Spleen (tissue), 7 donors: ENCODE measurements at regions not wholly inside any gene's neighbourhood (a gene's known extent, or its start where the extent isn't known, plus 50 kb on each side); places are given as distances from the start of the nearest gene placed in this dataset.

ENCODE experiments used
- CTCF ChIP-seq, 11 experiments: fragments of 200-600 bp in 7 of 11; fragments of 450-650 bp in 4 of 11; sonication (generic) in 4 of 11; IDR thresholded peaks in 8 of 11; conservative IDR thresholded peaks in 3 of 11; 1 replicate in 7 of 11; 2 replicates in 4 of 11; pipeline versions ENCODE4 v1.4.0 to v1.8.0; 2016 to 2021; ENCODE audit warnings: antibody characterized with exemption in 11 of 11, inconsistent platforms in 4 of 11, mild to moderate bottlenecking in 1 of 11
- POLR2AphosphoS5 ChIP-seq, 3 donors: sonication (generic); formaldehyde crosslinking; IDR thresholded peaks; one replicate each; pipeline ENCODE4 v1.5.1; 2017; ENCODE audit warnings: antibody characterized with exemption in 3 of 3
- donor health status: DM: no; HTN: no; CAD: no; lungs with moderate emphysema.
- donor health status: DM: no; HTN: no; CAD: no.
- donor health status: DM: no; HTN: no; CAD: no.

DNA sequence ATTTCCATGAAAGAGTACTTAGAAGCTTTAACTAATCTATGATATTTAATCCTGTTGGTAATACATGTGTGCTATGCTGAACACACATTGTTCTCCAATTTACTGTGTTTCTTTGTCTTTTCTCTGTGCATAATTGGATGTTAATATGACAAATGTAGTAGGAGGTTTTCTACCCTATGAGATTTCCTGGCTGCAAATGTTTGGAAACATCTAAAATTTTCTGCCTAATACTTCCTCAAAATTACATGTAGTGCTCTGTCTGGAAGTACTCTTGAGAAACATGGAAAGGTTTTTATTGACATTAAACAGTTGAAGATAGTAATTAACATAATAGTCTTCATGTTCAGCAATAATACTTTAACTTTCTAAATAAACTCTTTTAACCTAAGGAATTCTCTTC is 213.0 kb downstream of the KITLG start:
- TF ChIP-seq CTCF (IDR thresholded peaks at IDR 0.05 in 8 of 11, conservative IDR thresholded peaks at IDR 0.05 in 3 of 11), result no peak
- TF ChIP-seq POLR2AphosphoS5 (IDR thresholded peaks at IDR 0.05), result no peak
